Skin epidermis (tissue), 12 donors: ENCODE measurements at regions not wholly inside any gene's neighbourhood (a gene's known extent, or its start where the extent isn't known, plus 50 kb on each side); places are given as distances from the start of the nearest gene placed in this dataset.

Source experiments
- H3K27ac ChIP-seq, 21 experiments: fragments of 200-600 bp; sonication (generic) in 11 of 21; one replicate each; pipeline ENCODE4 v1.5.0; 2020; ENCODE audit warnings: mild to moderate bottlenecking in 3 of 21, inconsistent platforms in 2 of 21, moderate library complexity in 2 of 21
- H3K4me3 ChIP-seq, 7 experiments: fragments of 200-600 bp; sonication (generic) in 2 of 7; one replicate each; pipeline ENCODE4 v1.5.0; 2020; ENCODE audit warnings: inconsistent platforms in 2 of 7, mild to moderate bottlenecking in 2 of 7, moderate library complexity in 1 of 7

- peak overlapping the region in 5 of 21 experiments; percentile 30 to 77 (median 50) for H3K27ac ChIP-seq
Observed at GRCh38 chrY:7467796-7468520, 556.4 kb upstream of the AMELY start.

GRCh38 chrY:7465185-7465621 is 553.7 kb upstream of the AMELY start:
- Histone ChIP-seq H3K27ac (peak overlapping the region in 2 of 21 experiments; percentile 46 to 79), H3K4me3 (no peak overlapping the region)

More at GRCh38 chrY:7467796-7468520, 556.4 kb upstream of the AMELY start:
- H3K4me3 ChIP-seq: no peak overlapping the region

GRCh38 chrY:7464742-7465141 is 553.2 kb upstream of the AMELY start:
- Histone ChIP-seq H3K27ac (peak overlapping the region in 5 of 21 experiments; percentile 24 to 79 (median 46)), H3K4me3 (no peak overlapping the region)

DNA sequence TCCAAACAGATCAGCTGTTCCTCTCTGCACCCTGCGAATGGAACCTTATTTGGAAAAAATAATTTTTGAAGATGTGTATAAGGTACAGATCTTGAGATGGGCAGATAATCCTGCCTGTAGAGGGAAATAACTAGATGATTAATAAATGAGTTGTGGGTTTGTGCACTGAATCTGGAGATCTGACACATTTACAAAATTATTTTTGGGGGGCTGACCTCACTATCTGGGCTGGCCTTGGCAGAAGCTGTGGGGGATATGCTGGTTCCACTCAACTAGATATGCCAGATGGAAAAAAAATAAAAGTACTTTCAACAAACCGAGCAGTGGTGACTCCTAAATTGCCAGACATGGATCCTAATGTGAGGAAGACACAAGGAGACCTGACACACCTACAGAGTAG is 552.2 kb upstream of the AMELY start:
- H3K4me3 ChIP-seq: no peak overlapping the region
- H3K27ac ChIP-seq: peak overlapping the region in 6 of 21 experiments; percentile 7 to 79 (median 34)

- H3K27ac ChIP-seq: peak overlapping the region in 4 of 21 experiments; percentile 57 to 79 (median 69)
Observed at GRCh38 chrY:7463196-7463595, 551.6 kb upstream of the AMELY start.

DNA sequence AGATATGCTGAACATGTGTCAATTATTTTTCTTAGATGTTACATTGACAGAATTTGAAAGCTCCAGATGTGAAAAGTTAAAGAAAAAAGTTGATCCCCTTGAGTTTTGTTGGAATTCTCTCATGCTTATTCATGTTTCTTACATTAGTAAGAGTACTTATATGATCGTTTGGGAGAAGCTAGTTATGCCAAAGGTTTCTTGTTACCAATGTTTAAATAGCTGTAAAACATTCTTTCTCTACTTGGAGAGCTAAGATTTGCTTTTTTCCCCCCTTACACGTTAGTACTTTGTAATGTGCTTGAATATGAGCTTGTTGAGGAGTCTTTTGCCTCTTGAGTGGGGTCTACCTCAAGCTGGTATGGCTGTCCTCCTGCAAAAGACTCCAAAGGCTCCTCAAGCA is 551.1 kb upstream of the AMELY start:
- no peak overlapping the region for H3K4me3 ChIP-seq
- peak overlapping the region in 4 of 21 experiments; percentile 57 to 79 (median 69) for H3K27ac ChIP-seq

More at GRCh38 chrY:7463196-7463595, 551.6 kb upstream of the AMELY start:
- no peak overlapping the region for H3K4me3 ChIP-seq

DNA sequence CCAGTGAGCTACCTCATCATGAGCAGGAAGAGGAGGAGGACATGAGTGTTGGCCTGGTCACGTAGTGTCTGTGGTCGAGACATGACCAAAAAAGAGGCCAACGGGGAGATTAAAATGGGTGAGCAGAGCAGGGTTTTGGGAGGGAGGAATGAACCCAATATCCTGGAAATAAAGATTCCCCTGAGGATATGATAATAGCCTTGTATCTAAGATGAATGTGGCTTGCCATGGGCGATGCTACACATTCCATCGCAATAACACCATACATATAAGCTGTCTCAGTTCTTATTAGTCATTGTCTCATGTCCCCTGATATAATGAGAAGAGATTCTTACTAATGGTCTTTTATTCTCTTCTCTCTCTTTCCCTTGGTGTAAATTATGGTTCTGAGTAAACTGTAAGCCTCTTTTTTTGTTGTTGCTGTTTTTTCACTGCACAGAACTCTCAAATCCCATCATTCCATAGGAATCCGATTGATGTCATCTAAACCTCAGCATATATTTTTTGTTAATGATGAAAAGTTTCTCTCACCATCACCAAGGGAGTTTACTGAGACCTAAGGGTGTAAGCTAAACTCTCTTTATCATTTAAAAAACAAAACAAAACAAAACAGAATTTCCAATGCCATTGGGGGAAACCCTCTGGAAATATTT is 550.4 kb upstream of the AMELY start:
- Histone ChIP-seq H3K27ac (peak overlapping the region in 3 of 21 experiments; percentile 57 to 79 (median 65)), H3K4me3 (no peak overlapping the region)

GRCh38 chrY:7459802-7460201 is 548.2 kb upstream of the AMELY start:
- Histone ChIP-seq H3K4me3 (no peak overlapping the region), H3K27ac (no peak overlapping the region)

- Histone ChIP-seq H3K4me3 (no peak overlapping the region), H3K27ac (peak overlapping the region in 2 of 21 experiments; percentile 10 to 21)
Observed at GRCh38 chrY:7458301-7459078, 546.9 kb upstream of the AMELY start.

DNA sequence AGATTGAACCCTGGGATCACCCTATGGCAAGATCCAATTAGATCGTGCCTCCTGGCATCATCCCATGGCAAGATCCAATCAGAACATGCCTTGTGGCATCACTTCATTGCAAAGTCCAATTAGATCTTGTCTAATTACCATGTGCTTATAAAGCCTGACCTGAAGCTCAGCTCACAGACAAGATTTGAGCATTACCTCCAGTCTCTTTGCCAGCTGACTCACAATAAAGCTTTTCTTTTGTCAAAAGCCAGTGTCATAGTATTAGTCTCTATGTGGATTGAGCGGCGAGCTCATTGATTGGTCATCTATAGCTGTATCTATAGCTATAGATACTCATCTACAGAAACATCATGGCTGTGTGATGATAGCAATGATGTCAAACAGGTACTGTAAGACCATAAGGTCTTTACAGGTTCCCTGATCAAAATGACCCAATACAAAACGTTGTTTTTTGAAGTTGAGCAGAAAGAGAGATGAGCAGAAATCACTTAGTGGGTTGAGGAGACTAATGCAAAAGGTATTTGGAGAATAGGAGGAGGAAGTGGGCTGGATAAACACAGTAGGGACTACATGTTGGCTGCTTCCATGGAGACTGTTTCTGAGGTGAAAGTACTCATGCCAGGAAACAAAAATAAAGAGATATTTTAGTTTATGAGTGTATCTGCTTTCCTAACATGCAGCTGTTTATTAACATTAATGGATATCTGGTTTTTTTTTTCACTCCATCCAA is 545.9 kb upstream of the AMELY start:
- Histone ChIP-seq H3K27ac (peak overlapping the region in 1 of 21 experiments; percentile 41), H3K4me3 (no peak overlapping the region)

- H3K27ac ChIP-seq: peak overlapping the region in 1 of 21 experiments; percentile 22
- H3K4me3 ChIP-seq: no peak overlapping the region
Observed at GRCh38 chrY:7455626-7456025, 544.1 kb upstream of the AMELY start.

DNA sequence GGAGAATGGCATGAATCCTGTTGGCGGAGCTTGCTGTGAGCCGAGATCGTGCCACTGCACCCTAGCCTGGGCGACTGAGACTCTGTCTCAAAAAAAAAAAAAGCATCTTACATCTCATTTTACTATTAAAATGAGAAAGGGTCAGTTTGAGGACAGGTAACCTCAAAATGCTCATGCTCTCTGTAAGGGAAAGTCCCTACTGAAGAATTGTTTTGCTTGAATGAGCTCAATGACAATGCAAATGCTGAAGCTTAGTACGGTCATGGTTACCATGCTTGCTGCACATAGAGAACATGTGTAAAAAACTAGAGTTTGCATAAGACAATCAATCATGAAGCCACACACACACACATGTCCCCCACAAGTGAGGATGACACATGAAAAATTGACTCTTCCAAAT is 541.8 kb upstream of the AMELY start:
- no peak overlapping the region for H3K27ac ChIP-seq
- no peak overlapping the region for H3K4me3 ChIP-seq

DNA sequence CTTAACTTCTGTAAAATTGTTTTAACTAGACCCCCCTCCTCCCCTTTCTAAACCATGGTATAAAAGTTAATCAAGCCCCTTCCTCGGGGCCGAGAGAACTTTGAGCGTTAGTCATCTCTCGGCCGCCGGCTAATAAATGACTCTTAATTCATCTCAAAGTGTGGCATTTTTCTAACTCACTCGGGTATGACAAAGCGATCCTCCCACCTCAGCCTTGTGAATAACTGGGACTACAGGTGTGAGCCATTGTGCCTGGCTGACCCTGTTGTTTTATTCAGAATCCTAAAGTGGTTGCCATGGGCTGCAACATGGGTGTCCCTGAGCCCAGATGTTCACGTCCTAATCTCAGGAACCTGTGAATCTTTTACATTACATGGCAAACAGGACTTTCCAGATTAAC is 540.7 kb upstream of the AMELY start:
- Histone ChIP-seq H3K27ac (no peak overlapping the region), H3K4me3 (no peak overlapping the region)

GRCh38 chrY:7449860-7450259 is 538.3 kb upstream of the AMELY start:
- Histone ChIP-seq H3K27ac (peak overlapping the region in 4 of 21 experiments; percentile 11 to 37 (median 33)), H3K4me3 (no peak overlapping the region)

- no peak overlapping the region for H3K4me3 ChIP-seq
- peak overlapping the region in 6 of 21 experiments; percentile 29 to 67 (median 38) for H3K27ac ChIP-seq
Observed at GRCh38 chrY:7448687-7449086, 537.1 kb upstream of the AMELY start.

GRCh38 chrY:7447881-7448516 is 536.4 kb upstream of the AMELY start:
- no peak overlapping the region for H3K4me3 ChIP-seq

DNA sequence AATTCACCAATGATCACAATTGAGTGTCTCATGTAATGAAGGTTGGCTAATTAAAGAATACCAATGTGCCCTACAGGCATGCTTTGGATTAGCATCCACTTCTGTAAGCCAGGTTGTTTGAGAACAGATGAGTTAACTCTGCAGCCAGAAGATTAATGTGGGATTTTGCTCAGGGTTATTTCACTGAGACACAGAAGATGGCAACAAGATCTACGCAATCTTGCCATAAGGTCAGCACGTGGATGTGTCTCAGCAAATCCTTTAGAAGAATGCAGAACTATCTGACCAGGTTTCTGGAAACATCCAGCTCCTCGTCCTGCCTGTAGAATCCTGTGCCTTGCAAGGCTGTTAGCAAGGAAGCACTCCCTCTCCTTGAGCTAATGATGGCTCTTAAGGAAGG is 532.6 kb upstream of the AMELY start:
- Histone ChIP-seq H3K4me3 (no peak overlapping the region), H3K27ac (peak overlapping the region in 1 of 21 experiments; percentile 33)

More at GRCh38 chrY:7447881-7448516, 536.4 kb upstream of the AMELY start:
- peak overlapping the region in 4 of 21 experiments; percentile 29 to 67 (median 34) for H3K27ac ChIP-seq

DNA sequence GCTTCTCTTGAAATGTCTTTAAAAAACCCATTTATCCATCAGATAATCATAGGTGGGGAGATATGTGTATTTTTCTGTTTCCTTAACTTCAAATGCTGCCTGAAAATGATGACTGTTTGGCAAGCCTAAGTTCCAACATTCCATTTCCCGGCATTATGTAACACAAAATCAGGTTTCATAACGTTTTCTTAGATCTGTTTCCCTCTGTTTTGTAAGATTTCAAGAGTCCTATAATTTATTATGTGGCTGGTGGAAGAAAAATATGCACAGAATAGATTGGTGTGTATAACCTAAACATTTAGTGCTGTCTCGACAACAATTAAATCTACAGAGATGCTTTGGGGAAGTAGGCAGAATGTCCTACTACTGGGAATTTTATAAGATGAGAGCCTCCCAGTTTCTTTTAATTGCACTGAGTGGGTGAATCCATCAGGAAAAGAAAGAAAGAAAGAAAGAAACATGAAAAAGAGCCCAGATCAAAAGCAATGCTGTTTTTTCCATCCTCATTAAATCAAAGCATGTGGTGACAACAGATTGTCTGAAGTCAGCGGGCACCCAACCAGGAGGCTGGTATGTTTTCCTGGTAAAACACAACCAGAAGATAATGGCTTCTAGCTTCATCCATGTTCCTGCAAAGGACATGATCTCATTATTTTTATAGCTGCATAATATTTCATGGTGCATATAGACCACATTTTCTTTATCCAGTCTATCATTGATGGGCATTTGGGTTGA is 529.4 kb upstream of the AMELY start:
- H3K27ac ChIP-seq: peak overlapping the region in 1 of 21 experiments; percentile 3
- no peak overlapping the region for H3K4me3 ChIP-seq
